Epithelial cell of prostate (primary cell): ENCODE measurements at regions not wholly inside any gene's neighbourhood (a gene's known extent, or its start where the extent isn't known, plus 50 kb on each side); places are given as distances from the start of the nearest gene placed in this dataset.
A peak's percentile ranks its signal among the peaks of the same experiment; 100 is the strongest.

Source experiments
- DNase-seq: peaks from one replicate; pipeline ENCODE4 v3.0.0-alpha.2; 2011; ENCODE audit warnings: low read depth, low spot score
- H3K27ac ChIP-seq: fragments of 450-650 bp; 2 replicates; pipeline ENCODE4 v1.5.1; 2017; ENCODE audit warnings: mild to moderate bottlenecking

GRCh38 chr6:139545206-139546105 is 171.0 kb upstream of the CITED2 start:
- DNase-seq = no peak
- no peak overlapping the region for H3K27ac ChIP-seq

- no peak for DNase-seq
- no peak overlapping the region for H3K27ac ChIP-seq
Observed at GRCh38 chr6:139544701-139545057, 170.2 kb upstream of the CITED2 start.

- no peak overlapping the region for H3K27ac ChIP-seq
- DNase-seq = no peak
Observed at GRCh38 chr6:139542351-139542750, 167.9 kb upstream of the CITED2 start.

- H3K27ac ChIP-seq = no peak overlapping the region
- no peak for DNase-seq
Observed at GRCh38 chr6:139540894-139541293, 166.4 kb upstream of the CITED2 start.

GRCh38 chr6:139540276-139540675 is 165.8 kb upstream of the CITED2 start:
- DNase-seq = no peak
- no peak overlapping the region for H3K27ac ChIP-seq

- H3K27ac ChIP-seq = no peak overlapping the region
Observed at GRCh38 chr6:139539852-139540251, 165.4 kb upstream of the CITED2 start.

GRCh38 chr6:139538366-139538765 is 163.9 kb upstream of the CITED2 start:
- no peak overlapping the region for H3K27ac ChIP-seq
- DNase-seq = no peak

More at GRCh38 chr6:139539852-139540251, 165.4 kb upstream of the CITED2 start:
- no peak for DNase-seq

- no peak overlapping the region for H3K27ac ChIP-seq
- no peak for DNase-seq
Observed at GRCh38 chr6:139536751-139537617, 162.5 kb upstream of the CITED2 start.

- H3K27ac ChIP-seq = no peak overlapping the region
- DNase-seq = no peak
Observed at GRCh38 chr6:139534472-139535115, 160.1 kb upstream of the CITED2 start.

GRCh38 chr6:139533573-139534471 is 159.4 kb upstream of the CITED2 start:
- peak overlapping the region; percentile 18 for H3K27ac ChIP-seq
- DNase-seq = no peak

- DNase-seq = no peak
- H3K27ac ChIP-seq = peak overlapping the region; percentile 18
Observed at GRCh38 chr6:139533171-139533570, 158.7 kb upstream of the CITED2 start.

- no peak for DNase-seq
- H3K27ac ChIP-seq = no peak overlapping the region
Observed at GRCh38 chr6:139531148-139532115, 157.0 kb upstream of the CITED2 start.

- no peak for DNase-seq
- no peak overlapping the region for H3K27ac ChIP-seq
Observed at GRCh38 chr6:139530561-139530960, 156.1 kb upstream of the CITED2 start.

- H3K27ac ChIP-seq = no peak overlapping the region
- DNase-seq = no peak
Observed at GRCh38 chr6:139529420-139529819, 155.0 kb upstream of the CITED2 start.

GRCh38 chr6:139528471-139528870 is 154.0 kb upstream of the CITED2 start:
- DNase-seq = no peak

GRCh38 chr6:139525415-139525814 is 151.0 kb upstream of the CITED2 start:
- H3K27ac ChIP-seq = no peak overlapping the region
- no peak for DNase-seq

More at GRCh38 chr6:139528471-139528870, 154.0 kb upstream of the CITED2 start:
- H3K27ac ChIP-seq = no peak overlapping the region

- H3K27ac ChIP-seq = no peak overlapping the region
- DNase-seq = no peak
Observed at GRCh38 chr6:139523986-139524385, 149.5 kb upstream of the CITED2 start.

- H3K27ac ChIP-seq = no peak overlapping the region
- DNase-seq = no peak
Observed at GRCh38 chr6:139522511-139523220, 148.2 kb upstream of the CITED2 start.
